Stomach smooth muscle (tissue), 2 donors: ENCODE measurements at regions not wholly inside any gene's neighbourhood (a gene's known extent, or its start where the extent isn't known, plus 50 kb on each side); places are given as distances from the start of the nearest gene placed in this dataset.

Experiments
- H3K27ac ChIP-seq: one replicate; pipeline ENCODE4 v1.7.0; 2013; ENCODE audit warnings: mild to moderate bottlenecking, low read length, inconsistent platforms
- H3K27me3 ChIP-seq, 2 donors: one replicate each; pipeline ENCODE4 v1.7.0; 2013; ENCODE audit warnings: low read length in 2 of 2; ENCODE audit not compliant: insufficient read depth in 2 of 2, control insufficient read depth in 1 of 2
- H3K36me3 ChIP-seq, 2 donors: one replicate each; pipeline ENCODE4 v1.7.0; 2013; ENCODE audit warnings: low read length in 2 of 2; ENCODE audit not compliant: control insufficient read depth in 2 of 2, insufficient read depth in 2 of 2
- H3K4me1 ChIP-seq: one replicate; pipeline ENCODE4 v1.7.0; 2013; ENCODE audit warnings: low read length; ENCODE audit not compliant: control insufficient read depth, insufficient read depth
- H3K4me3 ChIP-seq, 2 donors: one replicate each; pipeline ENCODE4 v1.7.0; 2013; ENCODE audit warnings: low read length in 2 of 2
- H3K9ac ChIP-seq, 2 donors: one replicate each; pipeline ENCODE4 v1.7.0; 2013; ENCODE audit warnings: low read length in 2 of 2, mild to moderate bottlenecking in 1 of 2
- H3K9me3 ChIP-seq, 2 donors: one replicate each; pipeline ENCODE4 v1.7.0; 2013; ENCODE audit warnings: low read length in 2 of 2; ENCODE audit not compliant: control insufficient read depth in 2 of 2
- donor health status: healthy.
- donor health status: Pancreatic carcinoma.

DNA sequence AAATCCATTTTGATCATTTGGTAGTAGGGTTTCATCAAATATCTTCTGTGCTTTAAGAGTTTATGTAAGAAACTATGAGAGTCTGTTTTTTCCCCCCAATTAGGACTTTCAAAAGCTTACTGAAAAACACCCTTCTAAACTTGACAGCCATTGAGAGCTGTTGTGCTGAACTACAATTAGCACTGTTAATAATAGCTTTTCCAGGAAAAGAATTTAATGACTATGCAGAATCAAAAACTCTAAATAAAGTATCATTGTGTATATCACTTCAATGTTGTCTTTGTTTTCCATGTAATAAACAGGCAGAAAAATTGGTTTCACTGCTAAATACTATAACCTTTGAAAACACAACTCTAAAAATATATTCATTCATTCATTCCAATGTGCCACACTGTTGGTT is 121.4 kb upstream of the PDE5A start:
- no peak overlapping the region for H3K4me3 ChIP-seq
- no peaks in the 10 kb centered on the region for H3K27me3 ChIP-seq
- no peaks in the 10 kb centered on the region for H3K4me1 ChIP-seq
- no peaks in the 10 kb centered on the region for H3K36me3 ChIP-seq
- H3K27ac ChIP-seq = peak overlapping the region; percentile 24
- no peaks in the 10 kb centered on the region for H3K9me3 ChIP-seq
- H3K9ac ChIP-seq = no peak overlapping the region

DNA sequence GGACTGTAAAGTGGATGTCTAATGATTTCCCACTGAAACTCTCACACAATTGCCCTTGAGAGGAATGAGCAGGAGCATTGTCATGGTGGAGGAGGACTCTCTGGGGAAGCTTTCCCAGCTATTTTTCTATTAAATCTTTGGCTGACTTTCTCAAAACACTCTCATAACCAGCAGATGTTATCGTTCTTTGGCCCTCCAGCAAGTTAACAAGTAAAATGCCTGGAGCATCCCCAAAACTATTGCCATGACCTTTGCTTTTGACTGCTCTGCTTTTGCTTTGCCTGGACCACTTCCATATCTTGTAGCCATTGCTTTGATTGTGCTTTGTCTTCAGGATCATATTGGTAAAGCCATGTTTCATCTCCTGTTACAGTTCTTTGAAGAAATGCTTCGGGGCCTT is 120.2 kb upstream of the PDE5A start:
- Histone ChIP-seq H3K4me1 (no peaks in the 10 kb centered on the region), H3K4me3 (no peak overlapping the region), H3K27me3 (no peaks in the 10 kb centered on the region), H3K9me3 (no peaks in the 10 kb centered on the region), H3K9ac (no peak overlapping the region), H3K27ac (no peak overlapping the region), H3K36me3 (no peaks in the 10 kb centered on the region)

DNA sequence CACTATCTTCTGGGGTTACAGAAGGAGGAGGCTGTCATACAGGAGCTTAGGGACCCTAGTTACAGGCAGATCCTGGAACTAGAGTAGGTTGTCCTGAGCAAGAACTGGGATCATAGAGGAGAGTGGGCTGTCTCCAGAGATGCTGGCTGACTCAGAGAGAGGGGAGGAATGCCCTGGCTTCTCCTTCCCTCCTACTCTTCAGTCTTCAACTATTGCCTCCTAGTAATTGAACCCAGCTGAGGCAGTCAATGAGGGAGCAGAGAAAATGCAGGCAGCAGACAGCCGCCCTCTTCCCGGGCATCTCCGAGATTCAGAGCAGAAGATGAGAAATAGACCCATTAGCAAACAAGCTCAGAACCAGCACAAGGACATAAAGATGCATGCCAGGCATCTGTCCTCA is 118.3 kb upstream of the PDE5A start:
- Histone ChIP-seq H3K27ac (no peak overlapping the region), H3K9me3 (no peaks in the 10 kb centered on the region), H3K4me1 (no peaks in the 10 kb centered on the region), H3K9ac (no peak overlapping the region), H3K36me3 (no peaks in the 10 kb centered on the region), H3K4me3 (no peak overlapping the region), H3K27me3 (no peaks in the 10 kb centered on the region)

DNA sequence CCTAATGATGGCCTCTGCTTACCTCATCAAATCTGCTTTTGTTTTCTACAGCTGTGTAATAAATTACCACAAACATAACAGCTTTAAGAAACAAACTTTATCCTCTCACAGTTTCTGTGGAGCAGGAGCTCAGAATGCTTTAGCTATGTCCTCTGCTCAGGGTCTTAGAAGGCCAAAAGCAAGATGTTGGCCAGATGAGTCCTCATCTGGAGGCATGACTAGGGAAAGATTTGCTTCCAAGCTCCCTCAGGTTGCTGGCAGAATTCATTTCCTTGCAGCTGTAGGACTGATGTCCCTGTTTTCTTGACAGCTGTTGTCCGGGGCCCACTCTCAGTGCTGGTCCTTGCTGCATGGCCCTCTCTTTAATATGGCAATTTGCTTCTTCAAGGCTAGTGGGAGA is 116.7 kb upstream of the PDE5A start:
- H3K4me3 ChIP-seq = no peak overlapping the region
- no peaks in the 10 kb centered on the region for H3K4me1 ChIP-seq
- H3K9ac ChIP-seq = no peak overlapping the region
- no peaks in the 10 kb centered on the region for H3K27me3 ChIP-seq
- no peaks in the 10 kb centered on the region for H3K9me3 ChIP-seq
- no peak overlapping the region for H3K27ac ChIP-seq
- no peaks in the 10 kb centered on the region for H3K36me3 ChIP-seq

DNA sequence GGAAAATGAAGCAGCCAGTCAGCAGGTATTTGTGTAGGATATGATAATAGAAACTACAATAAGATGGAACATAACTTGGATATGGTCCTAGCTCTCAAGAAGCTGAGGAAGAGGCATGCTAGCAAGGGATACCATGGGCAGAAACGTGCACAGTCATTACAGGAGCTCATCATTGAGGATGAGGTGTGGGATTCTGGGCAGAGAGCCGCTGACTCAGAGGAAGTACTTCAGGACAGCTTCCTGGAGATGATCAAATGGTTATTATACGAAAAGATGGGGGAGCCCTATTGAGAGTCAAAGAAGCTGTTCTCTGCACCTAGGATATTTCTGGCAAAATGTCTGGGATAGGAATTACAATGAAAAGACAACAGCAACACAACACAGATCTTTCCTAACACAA is 116.0 kb upstream of the PDE5A start:
- no peaks in the 10 kb centered on the region for H3K27me3 ChIP-seq
- H3K9ac ChIP-seq = no peak overlapping the region
- H3K27ac ChIP-seq = no peak overlapping the region
- H3K36me3 ChIP-seq = no peaks in the 10 kb centered on the region
- H3K9me3 ChIP-seq = no peaks in the 10 kb centered on the region
- H3K4me3 ChIP-seq = no peak overlapping the region
- H3K4me1 ChIP-seq = no peaks in the 10 kb centered on the region

DNA sequence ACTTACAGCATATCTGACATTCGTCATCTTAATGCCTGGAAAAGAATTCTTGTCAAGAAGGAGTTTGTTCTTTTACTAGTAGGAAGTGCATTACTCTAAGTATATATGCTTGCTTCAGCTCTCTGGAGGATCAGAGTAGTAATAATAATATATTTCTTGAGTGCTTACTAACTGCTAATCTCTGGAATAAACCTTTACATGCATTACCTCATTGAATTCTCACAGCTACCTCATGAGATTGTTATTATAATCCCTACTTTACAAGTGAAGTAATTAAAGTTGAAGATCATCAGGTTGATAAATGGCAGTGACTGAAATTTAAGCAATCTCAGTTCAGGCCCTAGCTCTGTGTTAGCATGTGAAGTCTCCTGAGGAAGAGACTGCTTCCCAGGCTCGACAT is 115.0 kb upstream of the PDE5A start:
- Histone ChIP-seq H3K27me3 (no peaks in the 10 kb centered on the region), H3K9me3 (no peaks in the 10 kb centered on the region), H3K36me3 (no peaks in the 10 kb centered on the region), H3K9ac (no peak overlapping the region), H3K27ac (no peak overlapping the region), H3K4me1 (no peaks in the 10 kb centered on the region), H3K4me3 (no peak overlapping the region)

DNA sequence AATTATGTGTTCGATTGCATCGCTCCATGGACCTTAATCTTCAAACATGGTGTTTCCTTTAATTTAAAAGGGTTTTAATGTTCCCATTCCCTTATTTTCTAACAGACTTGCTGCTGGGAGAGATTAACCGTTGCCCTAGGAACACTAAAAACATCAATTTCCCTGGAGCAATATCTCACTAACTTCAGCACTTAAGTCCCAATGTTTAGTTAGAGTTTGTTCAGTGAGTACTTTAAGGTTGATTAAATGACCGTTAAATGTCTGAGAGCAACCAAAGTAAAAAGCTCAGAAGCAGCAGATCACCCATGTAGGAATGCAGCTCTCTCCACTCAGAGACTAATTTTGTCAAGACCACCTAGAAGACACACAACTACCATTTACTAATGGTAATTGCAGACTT is 111.2 kb upstream of the PDE5A start:
- H3K27me3 ChIP-seq = no peaks in the 10 kb centered on the region
- no peak overlapping the region for H3K4me3 ChIP-seq
- H3K36me3 ChIP-seq = no peaks in the 10 kb centered on the region
- H3K9me3 ChIP-seq = no peaks in the 10 kb centered on the region
- H3K27ac ChIP-seq = no peak overlapping the region
- peaks cover 2% of the 10 kb centered on the region for H3K4me1 ChIP-seq
- H3K9ac ChIP-seq = no peak overlapping the region

DNA sequence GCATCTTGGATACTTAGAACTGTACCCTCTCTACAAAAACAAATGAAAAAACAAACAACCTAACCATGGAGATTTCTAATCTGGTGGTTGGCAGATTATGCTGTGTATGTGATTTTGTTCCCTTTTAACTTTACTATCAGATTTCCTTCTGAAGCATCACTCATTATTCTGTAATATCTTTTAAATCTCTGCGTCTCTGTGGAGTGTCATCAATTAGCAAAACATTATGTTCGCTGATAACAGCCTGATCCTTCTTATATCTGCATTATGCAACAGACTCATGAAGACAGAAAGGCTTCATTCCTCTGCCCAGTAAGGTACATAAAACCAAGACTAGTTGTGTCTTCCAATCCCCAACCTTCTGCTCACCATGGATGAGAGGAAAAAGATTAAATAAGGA is 110.3 kb upstream of the PDE5A start:
- Histone ChIP-seq H3K9ac (no peak overlapping the region), H3K27me3 (no peaks in the 10 kb centered on the region), H3K9me3 (no peaks in the 10 kb centered on the region), H3K4me3 (no peak overlapping the region), H3K4me1 (peaks cover 4% of the 10 kb centered on the region), H3K27ac (no peak overlapping the region), H3K36me3 (no peaks in the 10 kb centered on the region)

DNA sequence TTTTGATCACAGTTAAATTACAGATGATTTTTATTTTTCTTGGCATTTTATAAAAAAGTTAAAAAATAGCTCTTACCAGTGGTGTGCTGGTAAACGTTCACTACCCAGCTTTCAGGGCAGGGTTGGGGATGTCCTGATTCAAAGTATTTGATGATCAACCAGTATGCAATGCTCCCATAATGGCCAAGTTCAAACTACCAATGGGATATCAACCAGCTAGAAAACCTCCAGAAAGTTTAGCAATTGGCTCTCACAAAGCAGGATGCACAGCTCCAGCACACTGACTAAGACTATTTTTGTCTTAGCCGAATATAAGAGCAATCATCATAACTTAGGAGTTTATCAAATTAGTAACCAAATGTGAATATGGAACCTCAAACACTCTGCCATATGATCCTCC is 108.0 kb upstream of the PDE5A start:
- H3K4me3 ChIP-seq = no peak overlapping the region
- no peak overlapping the region for H3K27ac ChIP-seq
- H3K27me3 ChIP-seq = no peaks in the 10 kb centered on the region
- H3K9ac ChIP-seq = no peak overlapping the region
- no peaks in the 10 kb centered on the region for H3K9me3 ChIP-seq
- H3K4me1 ChIP-seq = peaks cover 4% of the 10 kb centered on the region
- no peaks in the 10 kb centered on the region for H3K36me3 ChIP-seq

DNA sequence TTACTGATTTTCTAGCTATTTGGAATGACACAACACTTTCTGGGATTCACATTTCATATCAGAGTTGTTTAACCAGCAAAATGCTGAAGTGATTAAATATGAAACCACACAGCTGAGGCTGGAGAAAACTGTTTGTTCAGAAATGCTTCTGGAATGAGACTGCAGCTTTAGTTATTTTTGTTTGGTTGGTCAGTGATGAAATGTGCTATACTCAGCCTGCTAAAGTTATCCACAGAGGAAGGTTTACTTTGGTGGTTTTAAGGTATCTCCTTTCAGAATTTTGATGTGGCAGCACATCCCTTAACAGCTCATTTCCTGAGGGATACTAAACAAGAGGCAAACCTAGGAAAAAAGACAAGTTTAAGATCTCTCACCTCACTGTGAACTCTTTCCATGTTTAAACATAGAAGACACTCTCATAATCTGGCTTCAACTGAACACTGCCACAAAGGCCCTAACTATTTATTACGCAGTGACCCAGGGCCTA is 106.6 kb upstream of the PDE5A start:
- Histone ChIP-seq H3K27me3 (no peaks in the 10 kb centered on the region), H3K9me3 (no peaks in the 10 kb centered on the region), H3K4me3 (no peak overlapping the region), H3K4me1 (peaks cover 4% of the 10 kb centered on the region), H3K9ac (no peak overlapping the region), H3K36me3 (no peaks in the 10 kb centered on the region), H3K27ac (peak overlapping the region; percentile 1)

DNA sequence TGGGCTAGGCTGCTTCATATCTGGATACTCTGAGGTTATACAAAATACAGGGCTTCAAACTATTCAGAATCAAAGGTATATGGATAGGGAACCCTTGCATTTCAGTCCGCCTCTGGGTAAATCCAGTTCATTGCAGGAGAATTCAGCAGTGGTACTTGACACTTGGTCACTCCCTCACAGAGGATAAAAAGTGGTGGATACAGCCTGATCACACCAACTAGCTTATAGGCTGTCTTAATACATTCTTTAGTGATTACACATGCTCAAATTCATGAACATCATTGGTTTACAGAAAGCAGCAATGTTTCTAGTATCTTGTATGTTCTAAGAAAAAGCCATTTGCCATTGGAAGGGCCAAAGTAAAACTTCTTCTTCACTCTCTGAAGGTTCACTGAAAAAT is 104.8 kb upstream of the PDE5A start:
- H3K9ac ChIP-seq = no peak overlapping the region
- no peaks in the 10 kb centered on the region for H3K27me3 ChIP-seq
- H3K4me1 ChIP-seq = peaks cover 6% of the 10 kb centered on the region
- H3K36me3 ChIP-seq = no peaks in the 10 kb centered on the region
- H3K9me3 ChIP-seq = peaks cover 0 to 3% of the 10 kb centered on the region in 2 donors
- no peak overlapping the region for H3K27ac ChIP-seq
- no peak overlapping the region for H3K4me3 ChIP-seq
